Medulla oblongata (tissue), 1 donor: ENCODE measurements at regions not wholly inside any gene's neighbourhood (a gene's known extent, or its start where the extent isn't known, plus 50 kb on each side); places are given as distances from the start of the nearest gene placed in this dataset.

ENCODE experiments used
- DNase-seq: peaks from one replicate; pipeline ENCODE4 v3.0.0-alpha.2; 2015; ENCODE audit errors: extremely low spot score

- no peak for DNase-seq
Measured at GRCh38 chr3:22474706-22475445, 723.9 kb upstream of the ZNF385D start.

DNA sequence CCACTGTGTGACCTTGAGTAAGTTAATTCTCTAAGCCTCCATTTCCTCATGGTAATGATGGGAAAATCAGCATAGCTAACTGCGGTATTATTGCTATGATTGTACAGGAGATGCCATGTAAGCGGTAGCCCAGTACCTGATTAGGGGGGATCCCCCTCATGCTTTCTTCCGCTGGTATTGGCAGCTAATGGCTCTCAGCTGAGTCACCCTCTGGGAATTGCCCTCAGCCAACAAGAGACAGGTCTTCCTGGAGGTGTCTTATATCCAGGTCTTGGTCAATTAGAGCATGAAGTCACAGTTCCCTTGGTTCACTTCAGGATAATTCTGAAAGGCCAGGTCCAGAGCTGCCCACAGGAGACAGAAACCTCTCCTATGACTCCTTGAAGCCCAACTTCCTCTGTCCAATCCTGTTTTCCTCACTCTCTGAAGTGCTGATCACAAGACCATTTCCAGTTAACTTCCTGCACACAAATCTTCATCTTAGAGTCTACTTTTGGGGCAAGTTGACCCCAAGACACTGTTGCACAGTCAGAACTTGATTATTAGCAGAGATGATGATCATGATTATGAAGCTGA, 724.7 kb upstream of the ZNF385D start:
- no peak for DNase-seq

DNA sequence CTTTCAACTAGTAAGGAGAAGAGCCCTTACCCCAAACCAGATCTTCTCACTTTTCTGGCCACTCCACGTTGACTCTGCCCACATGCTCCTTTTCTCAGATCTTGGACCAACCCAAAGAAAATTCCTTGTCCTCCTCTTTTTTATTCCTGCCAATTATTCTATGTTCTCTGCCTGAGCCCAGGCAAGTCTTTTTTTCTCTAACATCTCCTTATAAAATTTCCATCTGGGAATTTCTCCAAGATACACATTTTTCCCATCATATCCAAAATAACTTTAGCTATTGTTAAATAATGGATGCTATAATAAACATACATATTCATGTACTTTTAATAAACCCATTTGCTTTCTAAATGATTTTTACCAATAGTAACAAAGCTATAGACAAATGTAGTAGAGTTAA, 726.0 kb upstream of the ZNF385D start:
- no peak for DNase-seq

DNA sequence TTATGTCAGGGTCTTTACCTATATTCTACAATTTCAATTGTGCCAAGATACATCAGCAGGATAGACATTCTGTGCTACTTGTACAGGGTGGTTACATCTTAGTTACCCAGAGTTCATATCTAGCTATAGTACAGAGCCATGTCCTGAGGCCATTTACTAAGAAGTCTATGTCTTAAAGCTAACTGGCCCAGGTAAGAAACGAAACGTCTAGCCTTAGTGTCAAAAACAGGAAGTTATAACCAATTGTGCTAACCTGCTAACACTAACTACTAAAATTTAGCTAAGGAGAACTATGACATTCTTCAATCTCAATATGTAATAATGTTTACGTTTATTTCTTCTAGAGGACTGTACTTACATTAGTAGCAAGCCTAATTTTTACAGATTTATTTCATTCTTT, 717.2 kb upstream of the UBE2E2 start:
- no peak for DNase-seq

GRCh38 chr3:22490747-22491146, 712.4 kb upstream of the UBE2E2 start:
- no peak for DNase-seq

DNA sequence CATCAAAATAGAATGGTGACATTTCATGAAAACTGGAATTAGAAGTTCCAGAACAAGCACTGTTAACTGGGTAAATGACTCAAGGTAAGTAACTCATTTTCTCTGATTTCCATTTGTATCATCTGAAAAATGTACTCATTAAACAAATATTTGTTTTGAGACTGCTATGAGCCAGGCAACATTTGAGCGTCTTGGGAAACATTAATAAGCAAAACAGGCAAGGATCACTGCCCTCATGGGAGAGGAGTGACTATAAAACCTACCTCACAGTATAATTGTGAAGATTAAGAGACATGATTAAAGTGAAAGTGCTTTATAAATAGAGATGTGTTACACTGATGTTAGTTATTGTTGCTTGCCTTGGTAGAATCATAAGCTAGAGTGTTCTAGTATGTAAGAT, 711.8 kb upstream of the UBE2E2 start:
- DNase-seq: no peak

DNA sequence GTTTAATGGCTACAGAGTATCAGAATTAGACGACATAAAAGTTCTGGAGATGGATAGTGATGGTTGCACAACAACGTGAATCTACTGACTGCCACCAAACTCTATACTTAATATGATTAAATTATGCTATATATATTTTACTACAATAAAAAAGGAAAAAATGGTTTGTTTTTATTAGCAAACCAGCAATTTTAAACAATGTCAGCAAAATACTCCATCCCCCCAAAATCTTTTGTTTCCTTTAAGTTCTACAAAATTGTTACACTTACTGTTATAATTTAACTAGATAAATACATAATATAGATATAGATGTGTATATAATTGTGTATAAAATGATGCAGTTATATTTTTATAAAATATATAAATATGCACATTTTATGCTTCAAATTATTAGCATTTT, 710.8 kb upstream of the UBE2E2 start:
- DNase-seq: no peak

GRCh38 chr3:22495241-22495640, 707.9 kb upstream of the UBE2E2 start:
- no peak for DNase-seq

DNA sequence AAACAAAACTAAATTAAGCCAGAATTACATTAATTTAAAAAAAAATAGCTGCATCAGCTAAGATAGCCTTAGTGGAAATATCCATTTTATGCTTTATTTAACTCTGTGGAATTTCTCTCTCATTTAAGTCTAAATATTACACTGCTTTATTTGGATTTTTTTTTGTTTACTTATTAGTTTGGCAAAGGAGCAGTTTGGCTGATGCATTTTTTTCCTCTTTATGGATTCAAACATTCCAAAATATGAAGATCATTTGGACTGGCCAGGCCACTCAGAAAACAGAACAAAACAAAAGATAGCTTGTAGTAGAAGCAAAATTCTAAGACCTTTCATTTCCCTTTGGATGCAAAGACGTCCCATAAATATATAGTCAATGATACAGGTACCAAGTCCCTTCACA, 707.3 kb upstream of the UBE2E2 start:
- DNase-seq: no peak

DNA sequence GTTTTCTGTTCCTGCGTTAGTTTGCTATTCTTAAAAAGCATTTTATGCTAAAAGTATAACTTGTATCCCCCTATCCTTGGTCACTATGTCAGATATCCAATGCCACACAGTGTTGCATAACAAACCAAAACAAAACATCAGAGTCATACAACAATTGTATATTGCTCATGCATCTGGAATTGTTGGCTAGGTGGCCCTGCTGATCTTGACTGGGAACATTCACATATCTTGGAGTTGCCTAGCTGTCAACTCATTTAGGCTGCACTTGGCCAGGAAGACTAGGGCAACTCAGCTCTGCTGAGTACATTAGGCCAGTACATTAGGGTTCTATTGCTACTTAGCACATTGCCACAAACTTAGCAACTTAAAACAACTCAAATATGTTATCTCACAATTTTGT, 706.5 kb upstream of the UBE2E2 start:
- DNase-seq: no peak

DNA sequence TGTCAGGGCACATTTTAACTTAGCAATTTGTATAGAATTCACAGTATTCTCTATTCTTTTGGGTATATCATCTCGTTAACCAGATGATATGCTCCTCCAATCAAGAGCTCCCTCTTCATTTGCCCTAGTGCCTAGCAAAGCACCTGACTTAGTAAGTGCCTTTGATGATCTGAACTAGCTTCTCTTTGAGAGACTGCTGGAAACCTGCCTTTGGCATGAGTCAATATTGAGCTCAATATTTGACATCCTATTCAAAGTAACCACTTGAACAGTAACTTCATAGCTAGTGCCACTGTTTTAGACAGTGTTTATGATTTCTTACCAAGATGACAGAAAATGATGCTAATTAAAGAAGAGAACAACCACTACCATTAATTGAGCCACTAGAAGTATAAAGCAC, 696.3 kb upstream of the UBE2E2 start:
- DNase-seq: no peak

DNA sequence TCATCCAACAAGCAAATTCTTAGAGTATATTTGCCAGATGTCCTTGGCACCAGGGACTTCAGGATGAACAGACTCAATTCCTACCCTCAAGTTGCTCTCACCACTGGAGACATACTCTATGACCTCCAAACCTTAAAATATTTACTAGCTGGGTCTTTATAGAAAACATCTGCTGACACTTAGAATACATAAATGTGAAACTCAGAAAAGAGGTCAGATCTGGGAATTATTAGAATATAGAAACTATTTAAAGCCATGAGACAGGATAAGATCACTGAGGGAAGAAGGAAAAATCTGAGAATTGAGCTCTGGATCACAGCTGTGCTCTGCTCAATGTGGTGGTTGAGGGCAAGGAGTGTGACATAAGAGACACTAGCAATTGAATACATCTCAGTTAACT, 695.4 kb upstream of the UBE2E2 start:
- DNase-seq: no peak

- no peak for DNase-seq
Measured at GRCh38 chr3:22523925-22524324, 679.2 kb upstream of the UBE2E2 start.

- no peak for DNase-seq
Measured at GRCh38 chr3:22526266-22526837, 676.8 kb upstream of the UBE2E2 start.

GRCh38 chr3:22536541-22536940, 666.6 kb upstream of the UBE2E2 start:
- no peak for DNase-seq

GRCh38 chr3:22537560-22537959, 665.6 kb upstream of the UBE2E2 start:
- DNase-seq: no peak

DNA sequence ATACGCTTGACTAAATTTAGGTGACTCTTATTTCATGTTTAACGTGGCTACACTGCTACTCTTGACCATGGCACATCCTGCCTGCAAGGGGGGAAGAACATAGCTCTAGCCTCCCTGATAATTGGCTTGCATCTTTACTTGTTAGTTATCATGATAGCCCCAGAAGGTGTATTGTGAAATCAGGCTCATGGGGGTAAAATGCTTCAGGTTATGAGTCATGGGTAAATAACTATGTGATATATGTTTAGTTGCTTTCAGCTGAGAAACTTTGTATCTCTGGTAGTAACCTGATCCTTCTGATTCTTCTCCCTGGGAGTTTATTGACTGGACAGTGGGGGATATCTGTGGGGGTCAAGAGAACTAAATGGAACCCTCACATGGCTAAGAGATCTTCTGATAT, 660.8 kb upstream of the UBE2E2 start:
- DNase-seq: no peak

DNA sequence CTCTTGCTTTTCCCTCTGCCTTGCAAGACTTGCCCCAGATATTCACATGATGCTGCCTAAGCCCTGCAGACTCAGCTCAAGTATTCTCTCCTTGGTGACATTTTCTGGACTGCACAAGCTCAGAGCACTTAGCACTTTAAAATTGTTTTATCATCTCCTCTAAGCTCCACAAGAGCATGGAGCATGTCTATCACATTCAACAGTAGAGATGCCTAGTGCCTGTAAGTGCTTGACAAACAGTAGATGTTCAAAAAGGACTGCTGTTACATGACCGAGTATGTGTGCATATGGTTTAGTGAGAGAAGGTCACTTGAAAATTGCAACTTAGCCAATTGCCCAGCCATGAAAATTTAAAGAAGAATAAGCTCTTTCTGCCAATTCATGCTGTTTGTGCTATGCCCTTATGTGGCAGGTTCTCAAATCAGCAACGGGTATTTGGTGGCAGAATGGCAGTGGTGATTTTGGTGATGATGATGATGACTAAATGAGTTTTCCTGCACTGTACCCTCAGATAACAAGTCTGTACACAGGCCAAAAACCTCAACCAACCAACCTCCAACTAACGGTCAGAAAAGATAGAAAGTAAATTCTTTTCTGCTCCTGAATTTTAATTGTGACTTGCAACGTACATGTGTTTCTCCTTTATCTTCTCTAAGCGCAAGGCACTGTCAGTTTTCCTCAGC, 647.2 kb upstream of the UBE2E2 start:
- DNase-seq: no peak

DNA sequence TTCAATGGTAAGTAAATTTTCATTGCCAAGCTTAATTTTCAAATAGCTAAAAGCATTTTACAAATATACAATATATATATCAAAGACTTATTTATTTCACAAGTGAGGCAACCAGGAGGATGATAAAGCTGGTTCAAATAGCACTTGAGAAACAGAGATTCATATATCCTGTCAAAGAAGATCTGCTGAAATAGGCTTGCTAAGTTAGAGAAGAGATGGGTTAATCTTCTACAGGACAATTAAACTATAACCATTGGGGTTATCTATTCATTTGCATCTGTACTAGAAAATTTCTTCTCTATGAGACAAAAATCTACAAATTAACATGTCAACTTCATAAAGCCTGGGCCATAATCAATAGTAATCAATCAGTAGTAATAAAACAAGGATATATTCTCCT, 637.7 kb upstream of the UBE2E2 start:
- DNase-seq: no peak

DNA sequence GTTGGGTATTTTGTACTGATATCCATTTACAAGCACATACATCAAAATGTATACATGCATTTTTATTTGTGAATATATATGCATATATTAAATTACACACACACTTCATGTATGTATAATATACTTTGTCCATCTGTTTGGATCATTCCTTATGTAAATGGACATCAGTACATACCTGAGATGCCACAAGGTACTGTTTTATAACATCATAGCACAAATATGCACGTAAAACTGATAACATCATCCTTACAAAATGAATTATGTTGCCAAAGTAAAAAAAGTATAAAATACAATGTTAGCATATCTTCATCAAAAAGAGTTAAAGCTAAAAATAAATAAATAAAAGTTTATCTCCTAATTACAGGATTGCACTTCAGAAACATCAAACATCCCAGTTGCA, 634.8 kb upstream of the UBE2E2 start:
- no peak for DNase-seq

GRCh38 chr3:22569570-22569969, 633.6 kb upstream of the UBE2E2 start:
- DNase-seq: no peak

DNA sequence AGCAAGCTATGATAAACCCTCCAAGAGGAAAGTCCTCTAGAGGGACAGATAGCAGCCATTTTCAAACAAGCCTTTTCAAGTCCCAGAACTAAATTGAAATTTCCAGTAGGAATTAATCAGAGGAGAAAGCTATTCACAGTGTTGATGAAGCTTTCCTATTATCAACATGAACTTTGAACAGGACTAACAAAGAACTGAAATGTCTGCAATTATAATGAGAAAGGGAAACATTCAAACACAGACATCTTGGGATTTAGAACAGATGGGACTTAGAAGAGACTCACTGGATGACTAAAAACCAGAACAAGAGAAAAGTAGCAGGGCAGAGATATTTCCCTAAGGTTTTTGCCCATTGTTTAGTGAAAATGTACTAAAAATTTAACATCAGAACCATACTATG, 622.1 kb upstream of the UBE2E2 start:
- no peak for DNase-seq

- DNase-seq: peak; percentile 43
Measured at GRCh38 chr3:22582266-22582665, 620.9 kb upstream of the UBE2E2 start.
